HepG2 (cell line): ENCODE measurements at regions not wholly inside any gene's neighbourhood (a gene's known extent, or its start where the extent isn't known, plus 50 kb on each side); places are given as distances from the start of the nearest gene placed in this dataset.

Experiments used
- ARID4A ChIP-seq: sonication (generic); formaldehyde crosslinking; IDR thresholded peaks from 2 replicates; pipeline ENCODE4 v1.5.0; 2020; ENCODE audit warnings: mild to moderate bottlenecking, missing genetic modification reagents, borderline replicate concordance
- ATF7 ChIP-seq, 2 experiments: fragments of 450-650 bp in 1 of 2; sonication (generic) in 1 of 2; formaldehyde crosslinking in 1 of 2; IDR thresholded peaks; 2 replicates each; pipeline versions ENCODE4 v1.4.0 to v1.6.1; 2016 to 2020; ENCODE audit warnings: antibody characterized with exemption in 1 of 2, mild to moderate bottlenecking in 1 of 2, missing genetic modification reagents in 1 of 2
- CCDC6 ChIP-seq: sonication (generic); formaldehyde crosslinking; IDR thresholded peaks from 2 replicates; pipeline ENCODE4 v1.8.1; 2022; ENCODE audit warnings: mild to moderate bottlenecking, missing genetic modification reagents, moderate library complexity
- GATAD2A ChIP-seq: IDR thresholded peaks from 2 replicates; pipeline ENCODE4 v1.6.1; 2016
- HDAC1 ChIP-seq: sonication (generic); formaldehyde crosslinking; IDR thresholded peaks from 2 replicates; pipeline ENCODE4 v1.5.1; 2020; ENCODE audit warnings: mild to moderate bottlenecking, missing genetic modification reagents
- JUN ChIP-seq: sonication (generic); formaldehyde crosslinking; IDR thresholded peaks from 2 replicates; pipeline ENCODE4 v1.4.0; 2020; ENCODE audit warnings: mild to moderate bottlenecking, missing genetic modification reagents
- KDM4B ChIP-seq: sonication (generic); formaldehyde crosslinking; IDR thresholded peaks from 2 replicates; pipeline ENCODE4 v1.4.0; 2020; ENCODE audit warnings: missing genetic modification reagents
- KMT2B ChIP-seq: IDR thresholded peaks from 2 replicates; pipeline ENCODE4 v1.6.1; 2016; ENCODE audit warnings: missing genetic modification reagents, missing compliant biosample characterization
- LBX2 ChIP-seq: sonication (generic); formaldehyde crosslinking; IDR thresholded peaks from 2 replicates; pipeline ENCODE4 v1.5.0; 2020; ENCODE audit warnings: missing genetic modification reagents, mild to moderate bottlenecking, borderline replicate concordance
- MXD4 ChIP-seq: IDR thresholded peaks from 2 replicates; pipeline ENCODE4 v1.6.1; 2016; ENCODE audit warnings: mild to moderate bottlenecking, missing biosample characterization, missing genetic modification reagents
- NCOA2 ChIP-seq: sonication (generic); formaldehyde crosslinking; IDR thresholded peaks from 2 replicates; pipeline ENCODE4 v1.8.0; 2022; ENCODE audit warnings: inconsistent platforms
- RCOR2 ChIP-seq: IDR thresholded peaks from 2 replicates; pipeline ENCODE4 v1.6.1; 2016; ENCODE audit warnings: missing biosample characterization, missing genetic modification reagents
- SOX6 ChIP-seq, 2 experiments: fragments of 450-650 bp in 1 of 2; sonication (generic) in 1 of 2; formaldehyde crosslinking in 1 of 2; IDR thresholded peaks; 2 replicates each; pipeline versions ENCODE4 v1.4.0 to v1.6.1; 2017 to 2020; ENCODE audit warnings: antibody characterized with exemption in 1 of 2, mild to moderate bottlenecking in 1 of 2, missing genetic modification reagents in 1 of 2
- TFDP1 ChIP-seq: IDR thresholded peaks from 2 replicates; pipeline ENCODE4 v1.6.1; 2016; ENCODE audit warnings: missing compliant biosample characterization, missing genetic modification reagents, borderline replicate concordance
- TRIM22 ChIP-seq: fragments of 450-650 bp; IDR thresholded peaks from 2 replicates; pipeline ENCODE4 v1.6.1; 2017
- ZBTB38 ChIP-seq: sonication (generic); formaldehyde crosslinking; IDR thresholded peaks from 2 replicates; pipeline ENCODE4 v1.5.1; 2020; ENCODE audit warnings: mild to moderate bottlenecking, missing genetic modification reagents
- ZNF224 ChIP-seq: sonication (generic); formaldehyde crosslinking; IDR thresholded peaks from 2 replicates; pipeline ENCODE4 v1.5.0; 2020; ENCODE audit warnings: mild to moderate bottlenecking, missing genetic modification reagents
- ZNF552 ChIP-seq: sonication (generic); formaldehyde crosslinking; IDR thresholded peaks from 2 replicates; pipeline ENCODE4 v1.9.0; 2022; ENCODE audit warnings: missing genetic modification reagents, mild to moderate bottlenecking, borderline replicate concordance
- ZNF678 ChIP-seq: sonication (generic); formaldehyde crosslinking; IDR thresholded peaks from 2 replicates; pipeline ENCODE4 v1.4.0; 2020; ENCODE audit warnings: mild to moderate bottlenecking, missing genetic modification reagents
- ZNF773 ChIP-seq: sonication (generic); formaldehyde crosslinking; IDR thresholded peaks from 2 replicates; pipeline ENCODE4 v1.4.0; 2020; ENCODE audit warnings: missing genetic modification reagents, borderline replicate concordance
- TF ChIP-seq, protein P1 (sequence below): IDR thresholded peaks from 2 replicates; pipeline ENCODE4 v1.6.1; 2016; ENCODE audit warnings: missing biosample characterization, missing genetic modification reagents, low read depth
- TF ChIP-seq, protein P2 (sequence below): sonication (generic); formaldehyde crosslinking; IDR thresholded peaks from 2 replicates; pipeline ENCODE4 v1.8.0; 2022; ENCODE audit warnings: mild to moderate bottlenecking, missing genetic modification reagents, borderline replicate concordance

DNA sequence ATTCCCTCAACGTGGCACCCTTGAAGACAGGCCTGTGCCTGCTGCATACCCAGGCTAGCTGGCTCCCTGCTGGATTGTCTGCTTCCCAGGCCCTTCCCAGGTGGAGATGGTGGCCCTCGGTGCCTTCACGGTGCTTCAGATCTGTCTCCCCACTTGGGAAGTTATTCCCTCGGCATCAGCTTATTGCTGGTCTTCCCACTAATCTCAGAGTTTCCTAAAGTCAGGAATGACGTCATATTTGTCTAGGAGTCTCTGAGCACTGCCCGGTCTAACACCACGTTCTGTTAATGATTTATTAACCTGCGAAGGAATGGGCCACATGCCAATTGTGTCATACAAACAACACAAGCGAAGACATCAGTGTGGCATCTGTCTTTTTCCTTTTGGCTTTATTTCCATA, 269.8 kb upstream of the ID2 start (continued):
- TF ChIP-seq TFDP1 (CRISPR knock-in tag) (no peak), CCDC6 (no peak), ZNF224 (no peak), ZNF773 (CRISPR knock-in tag) (no peak), SOX6 (IDR thresholded peaks at IDR 0.05) (no peak), SOX6 (CRISPR knock-in tag; IDR thresholded peaks at IDR 0.05) (peak; percentile 69), TRIM22 (no peak), GATAD2A (CRISPR knock-in tag) (peak; percentile 80), ZBTB38 (no peak), ARID4A (CRISPR knock-in tag) (no peak), HDAC1 (CRISPR knock-in tag) (no peak), RCOR2 (CRISPR knock-in tag) (no peak), KDM4B (CRISPR knock-in tag) (no peak), LBX2 (CRISPR knock-in tag) (no peak), KMT2B (CRISPR knock-in tag) (no peak; the same call in 1 of the 2 replicates), ZNF678 (no peak), NCOA2 (CRISPR knock-in tag) (peak; percentile 50), ZNF552 (CRISPR knock-in tag) (no peak), MXD4 (no peak), ATF7 (IDR thresholded peaks at IDR 0.05) (peak; percentile 100), ATF7 (CRISPR knock-in tag; IDR thresholded peaks at IDR 0.05) (peak; percentile 93), JUN (CRISPR knock-in tag) (peak; percentile 84)
- TF ChIP-seq, protein P1, sequence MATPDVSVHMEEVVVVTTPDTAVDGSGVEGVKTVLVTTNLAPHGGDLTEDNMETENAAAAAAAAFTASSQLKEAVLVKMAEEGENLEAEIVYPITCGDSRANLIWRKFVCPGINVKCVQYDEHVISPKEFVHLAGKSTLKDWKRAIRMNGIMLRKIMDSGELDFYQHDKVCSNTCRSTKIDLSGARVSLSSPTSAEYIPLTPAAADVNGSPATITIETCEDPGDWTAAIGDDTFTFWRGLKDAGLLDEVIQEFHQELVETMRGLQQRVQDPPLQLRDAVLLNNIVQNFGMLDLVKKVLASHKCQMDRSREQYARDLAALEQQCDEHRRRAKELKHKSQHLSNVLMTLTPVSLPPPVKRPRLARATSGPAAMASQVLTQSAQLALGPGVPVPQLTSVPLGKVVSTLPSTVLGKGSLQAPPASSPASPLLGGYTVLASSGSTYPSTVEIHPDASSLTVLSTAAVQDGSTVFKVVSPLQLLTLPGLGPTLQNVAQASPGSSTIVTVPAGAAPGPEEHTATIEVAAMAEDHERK (CRISPR knock-in tag): no peak
- TF ChIP-seq, protein P2, sequence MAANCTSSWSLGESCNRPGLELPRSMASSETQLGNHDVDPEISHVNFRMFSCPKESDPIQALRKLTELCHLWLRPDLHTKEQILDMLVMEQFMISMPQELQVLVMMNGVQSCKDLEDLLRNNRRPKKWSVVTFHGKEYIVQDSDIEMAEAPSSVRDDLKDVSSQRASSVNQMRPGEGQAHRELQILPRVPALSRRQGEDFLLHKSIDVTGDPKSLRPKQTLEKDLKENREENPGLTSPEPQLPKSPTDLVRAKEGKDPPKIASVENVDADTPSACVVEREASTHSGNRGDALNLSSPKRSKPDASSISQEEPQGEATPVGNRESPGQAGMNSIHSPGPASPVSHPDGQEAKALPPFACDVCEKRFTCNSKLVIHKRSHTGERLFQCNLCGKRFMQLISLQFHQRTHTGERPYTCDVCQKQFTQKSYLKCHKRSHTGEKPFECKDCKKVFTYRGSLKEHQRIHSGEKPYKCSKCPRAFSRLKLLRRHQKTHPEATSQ (CRISPR knock-in tag): no peak
